Neural cell (in vitro differentiated cells): ENCODE measurements at regions not wholly inside any gene's neighbourhood (a gene's known extent, or its start where the extent isn't known, plus 50 kb on each side); places are given as distances from the start of the nearest gene placed in this dataset.

Source experiments
- H2AFZ ChIP-seq: fragments of 200-600, 300-800 bp; sonication (generic), shearing (Covaris generic); 2 replicates; pipeline ENCODE4 v1.6.0; 2014; ENCODE audit warnings: low read depth, mild to moderate bottlenecking, antibody characterized with exemption, low read length, moderate library complexity
- H3F3A ChIP-seq: fragments of 200-600 bp; shearing (Covaris generic); 2 replicates; pipeline ENCODE4 v1.6.1; 2016; ENCODE audit warnings: mild to moderate bottlenecking, moderate library complexity, mixed read lengths, antibody characterized with exemption, low read length; ENCODE audit not compliant: insufficient read depth, poor library complexity, severe bottlenecking
- H3K27ac ChIP-seq: fragments of 200-600, 300-800 bp; sonication (generic), shearing (Covaris generic); 2 replicates; pipeline ENCODE4 v1.5.1; 2014; ENCODE audit warnings: mild to moderate bottlenecking, low read length, moderate library complexity
- H3K27me3 ChIP-seq: fragments of 300-800, 200-600 bp; sonication (generic), shearing (Covaris generic); 2 replicates; pipeline ENCODE4 v1.6.0; 2014; ENCODE audit warnings: mild to moderate bottlenecking, low read depth, low read length, moderate library complexity; ENCODE audit not compliant: insufficient read depth
- H3K36me3 ChIP-seq: fragments of 300-800, 200-600 bp; sonication (generic), shearing (Covaris generic); 2 replicates; pipeline ENCODE4 v1.5.1; 2014; ENCODE audit warnings: mild to moderate bottlenecking, antibody characterized with exemption, low read length, moderate library complexity; ENCODE audit not compliant: insufficient read depth
- H3K4me2 ChIP-seq: fragments of 300-800, 200-600 bp; sonication (generic), shearing (Covaris generic); 2 replicates; pipeline ENCODE4 v1.6.0; 2014; ENCODE audit warnings: mild to moderate bottlenecking, low read length
- H3K4me3 ChIP-seq: fragments of 300-800, 200-600 bp; sonication (generic), shearing (Covaris generic); 2 replicates; pipeline ENCODE4 v1.5.1; 2014; ENCODE audit warnings: mild to moderate bottlenecking, low read length, moderate library complexity
- H3K79me2 ChIP-seq: fragments of 200-600 bp; shearing (Covaris generic); replicated peaks from 2 replicates; pipeline ENCODE4 v1.6.0; 2014; ENCODE audit warnings: mild to moderate bottlenecking, low read length, moderate library complexity; ENCODE audit not compliant: insufficient read depth
- H3K9ac ChIP-seq: fragments of 300-800, 200-600 bp; sonication (generic), shearing (Covaris generic); 2 replicates; pipeline ENCODE4 v1.6.1; 2016; ENCODE audit warnings: mild to moderate bottlenecking, low read length, mixed read lengths
- H3K9me2 ChIP-seq: fragments of 200-600 bp; shearing (Covaris generic); 2 replicates; pipeline ENCODE4 v1.6.1; 2016; ENCODE audit warnings: mild to moderate bottlenecking, low read length, mixed read lengths; ENCODE audit not compliant: insufficient read depth
- H3K9me3 ChIP-seq: fragments of 200-600, 300-800 bp; sonication (generic), shearing (Covaris generic); 2 replicates; pipeline ENCODE4 v1.6.1; 2016; ENCODE audit warnings: mild to moderate bottlenecking, mixed run types, low read length, moderate library complexity, mixed read lengths
- H4K20me1 ChIP-seq: fragments of 200-600 bp; shearing (Covaris generic); 2 replicates; pipeline ENCODE4 v1.6.1; 2016; ENCODE audit warnings: mild to moderate bottlenecking, mixed run types; ENCODE audit not compliant: insufficient read depth
- EP300 ChIP-seq: fragments of 450-650 bp; conservative IDR thresholded peaks from 2 replicates; pipeline ENCODE4 v1.6.1; 2014; ENCODE audit warnings: antibody characterized with exemption, mild to moderate bottlenecking, moderate library complexity; ENCODE audit not compliant: poor library complexity, severe bottlenecking
- EZH2 ChIP-seq: fragments of 200-600, 300-800 bp; shearing (Covaris generic), sonication (generic); IDR thresholded peaks from 2 replicates; pipeline ENCODE4 v1.6.1; 2014; ENCODE audit warnings: antibody characterized with exemption, low read length, borderline replicate concordance, mild to moderate bottlenecking; ENCODE audit not compliant: insufficient read depth, poor library complexity, severe bottlenecking
- MXI1 ChIP-seq: fragments of 450-650 bp; conservative IDR thresholded peaks from 2 replicates; pipeline ENCODE4 v1.6.1; 2014; ENCODE audit warnings: antibody characterized with exemption, mild to moderate bottlenecking; ENCODE audit not compliant: poor library complexity, severe bottlenecking
- POLR2AphosphoS5 ChIP-seq: IDR thresholded peaks from 2 replicates; pipeline ENCODE4 v1.6.1; 2012
- RAD21 ChIP-seq: fragments of 450-650 bp; conservative IDR thresholded peaks from 2 replicates; pipeline ENCODE4 v1.6.1; 2014; ENCODE audit warnings: antibody characterized with exemption, mild to moderate bottlenecking, moderate library complexity
- SMC3 ChIP-seq: fragments of 450-650 bp; conservative IDR thresholded peaks from 2 replicates; pipeline ENCODE4 v1.6.1; 2014; ENCODE audit warnings: antibody characterized with exemption, mild to moderate bottlenecking, moderate library complexity; ENCODE audit not compliant: poor library complexity
- TAF1 ChIP-seq: IDR thresholded peaks from 2 replicates; pipeline ENCODE4 v1.6.1; 2012; ENCODE audit warnings: low read depth
- TF ChIP-seq, protein P1 (sequence below): fragments of 450-650 bp; IDR thresholded peaks from 2 replicates; pipeline ENCODE4 v1.5.1; 2014; ENCODE audit warnings: antibody characterized with exemption, mild to moderate bottlenecking, moderate library complexity; ENCODE audit not compliant: poor library complexity, severe bottlenecking
- TF ChIP-seq, protein P2 (sequence below): IDR thresholded peaks from 2 replicates; pipeline ENCODE4 v1.6.1; 2012; ENCODE audit warnings: borderline replicate concordance

DNA sequence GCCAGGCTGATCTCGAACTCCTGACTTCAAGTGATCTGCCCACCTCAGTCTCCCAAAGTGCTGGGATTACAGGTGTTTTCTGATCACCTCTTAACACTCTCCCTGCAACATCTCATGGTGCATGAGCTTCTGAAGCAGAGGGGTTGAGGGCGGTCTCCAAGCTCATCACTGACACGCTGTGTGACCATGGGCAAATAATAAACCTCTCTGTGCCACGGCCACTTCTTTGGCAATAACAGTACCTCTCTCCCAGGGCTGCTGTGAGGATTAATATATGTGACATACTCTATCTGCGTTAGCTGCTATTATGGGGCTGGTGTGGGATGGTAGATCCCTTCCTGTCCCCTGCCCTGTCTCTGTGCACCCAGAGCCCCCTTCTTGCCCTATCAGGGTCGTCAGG is 62.9 kb upstream of the LHX5 start:
- Histone ChIP-seq H3K9me2 (no peaks in the 10 kb centered on the region), H4K20me1 (no peaks in the 10 kb centered on the region), H3K4me3 (no peak overlapping the region), H2AFZ (no peak overlapping the region), H3K27me3 (no peaks in the 10 kb centered on the region), H3K9ac (no peak overlapping the region), H3K36me3 (no peaks in the 10 kb centered on the region), H3K9me3 (no peaks in the 10 kb centered on the region), H3K79me2 (no peaks in the 10 kb centered on the region), H3F3A (no peaks in the 10 kb centered on the region), H3K27ac (no peak overlapping the region), H3K4me2 (no peak overlapping the region)
- TF ChIP-seq TAF1 (no peak), EZH2 (no peak), MXI1 (no peak), EP300 (no peak), POLR2AphosphoS5 (no peak), RAD21 (no peak), SMC3 (no peak)
- TF ChIP-seq, protein P1, sequence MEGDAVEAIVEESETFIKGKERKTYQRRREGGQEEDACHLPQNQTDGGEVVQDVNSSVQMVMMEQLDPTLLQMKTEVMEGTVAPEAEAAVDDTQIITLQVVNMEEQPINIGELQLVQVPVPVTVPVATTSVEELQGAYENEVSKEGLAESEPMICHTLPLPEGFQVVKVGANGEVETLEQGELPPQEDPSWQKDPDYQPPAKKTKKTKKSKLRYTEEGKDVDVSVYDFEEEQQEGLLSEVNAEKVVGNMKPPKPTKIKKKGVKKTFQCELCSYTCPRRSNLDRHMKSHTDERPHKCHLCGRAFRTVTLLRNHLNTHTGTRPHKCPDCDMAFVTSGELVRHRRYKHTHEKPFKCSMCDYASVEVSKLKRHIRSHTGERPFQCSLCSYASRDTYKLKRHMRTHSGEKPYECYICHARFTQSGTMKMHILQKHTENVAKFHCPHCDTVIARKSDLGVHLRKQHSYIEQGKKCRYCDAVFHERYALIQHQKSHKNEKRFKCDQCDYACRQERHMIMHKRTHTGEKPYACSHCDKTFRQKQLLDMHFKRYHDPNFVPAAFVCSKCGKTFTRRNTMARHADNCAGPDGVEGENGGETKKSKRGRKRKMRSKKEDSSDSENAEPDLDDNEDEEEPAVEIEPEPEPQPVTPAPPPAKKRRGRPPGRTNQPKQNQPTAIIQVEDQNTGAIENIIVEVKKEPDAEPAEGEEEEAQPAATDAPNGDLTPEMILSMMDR = no peak
- TF ChIP-seq, protein P2, sequence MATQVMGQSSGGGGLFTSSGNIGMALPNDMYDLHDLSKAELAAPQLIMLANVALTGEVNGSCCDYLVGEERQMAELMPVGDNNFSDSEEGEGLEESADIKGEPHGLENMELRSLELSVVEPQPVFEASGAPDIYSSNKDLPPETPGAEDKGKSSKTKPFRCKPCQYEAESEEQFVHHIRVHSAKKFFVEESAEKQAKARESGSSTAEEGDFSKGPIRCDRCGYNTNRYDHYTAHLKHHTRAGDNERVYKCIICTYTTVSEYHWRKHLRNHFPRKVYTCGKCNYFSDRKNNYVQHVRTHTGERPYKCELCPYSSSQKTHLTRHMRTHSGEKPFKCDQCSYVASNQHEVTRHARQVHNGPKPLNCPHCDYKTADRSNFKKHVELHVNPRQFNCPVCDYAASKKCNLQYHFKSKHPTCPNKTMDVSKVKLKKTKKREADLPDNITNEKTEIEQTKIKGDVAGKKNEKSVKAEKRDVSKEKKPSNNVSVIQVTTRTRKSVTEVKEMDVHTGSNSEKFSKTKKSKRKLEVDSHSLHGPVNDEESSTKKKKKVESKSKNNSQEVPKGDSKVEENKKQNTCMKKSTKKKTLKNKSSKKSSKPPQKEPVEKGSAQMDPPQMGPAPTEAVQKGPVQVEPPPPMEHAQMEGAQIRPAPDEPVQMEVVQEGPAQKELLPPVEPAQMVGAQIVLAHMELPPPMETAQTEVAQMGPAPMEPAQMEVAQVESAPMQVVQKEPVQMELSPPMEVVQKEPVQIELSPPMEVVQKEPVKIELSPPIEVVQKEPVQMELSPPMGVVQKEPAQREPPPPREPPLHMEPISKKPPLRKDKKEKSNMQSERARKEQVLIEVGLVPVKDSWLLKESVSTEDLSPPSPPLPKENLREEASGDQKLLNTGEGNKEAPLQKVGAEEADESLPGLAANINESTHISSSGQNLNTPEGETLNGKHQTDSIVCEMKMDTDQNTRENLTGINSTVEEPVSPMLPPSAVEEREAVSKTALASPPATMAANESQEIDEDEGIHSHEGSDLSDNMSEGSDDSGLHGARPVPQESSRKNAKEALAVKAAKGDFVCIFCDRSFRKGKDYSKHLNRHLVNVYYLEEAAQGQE = no peak

DNA sequence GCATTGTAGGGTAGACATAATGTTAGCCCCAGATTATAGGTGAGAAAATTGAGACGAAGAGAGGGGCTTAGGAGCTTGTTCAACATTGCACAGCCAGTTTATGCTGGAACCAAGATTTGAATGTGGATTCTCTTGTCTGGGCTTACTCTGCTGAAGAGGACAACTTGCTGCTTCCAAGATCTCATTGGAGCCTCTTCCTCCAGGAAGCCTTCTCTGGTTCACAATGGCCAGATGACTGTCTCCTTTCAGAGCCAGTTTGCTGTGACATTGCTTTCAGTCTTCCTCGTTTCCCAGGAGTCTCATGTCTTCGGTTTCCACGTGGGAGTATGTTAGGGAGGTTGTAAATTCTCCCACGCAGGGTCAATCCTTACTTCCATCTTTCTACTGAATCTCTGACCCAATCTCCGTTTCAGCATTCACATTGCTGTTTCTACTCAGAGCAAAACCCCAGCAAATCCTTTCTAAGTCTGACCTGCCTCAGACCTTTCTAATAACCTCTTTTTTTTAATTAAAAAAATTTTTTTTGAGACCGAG is 62.2 kb upstream of the LHX5 start:
- H3K9me2 ChIP-seq = no peaks in the 10 kb centered on the region
- no peaks in the 10 kb centered on the region for H3K9me3 ChIP-seq
- H4K20me1 ChIP-seq = no peaks in the 10 kb centered on the region
- H3K79me2 ChIP-seq = no peaks in the 10 kb centered on the region
- no peaks in the 10 kb centered on the region for H3K36me3 ChIP-seq
- H3F3A ChIP-seq = no peaks in the 10 kb centered on the region
- H3K27me3 ChIP-seq = no peaks in the 10 kb centered on the region
- no peak overlapping the region for H3K9ac ChIP-seq
- H3K4me3 ChIP-seq = no peak overlapping the region
- H2AFZ ChIP-seq = no peak overlapping the region
- TF ChIP-seq POLR2AphosphoS5 (no peak), RAD21 (no peak), MXI1 (no peak), TAF1 (no peak), EZH2 (no peak)
- H3K27ac ChIP-seq = no peak overlapping the region
- no peak overlapping the region for H3K4me2 ChIP-seq
